ENCODE measurements at regions not wholly inside any gene's neighbourhood (a gene's known extent, or its start where the extent isn't known, plus 50 kb on each side); places are given as distances from the start of the nearest gene placed in this dataset.

DNA sequence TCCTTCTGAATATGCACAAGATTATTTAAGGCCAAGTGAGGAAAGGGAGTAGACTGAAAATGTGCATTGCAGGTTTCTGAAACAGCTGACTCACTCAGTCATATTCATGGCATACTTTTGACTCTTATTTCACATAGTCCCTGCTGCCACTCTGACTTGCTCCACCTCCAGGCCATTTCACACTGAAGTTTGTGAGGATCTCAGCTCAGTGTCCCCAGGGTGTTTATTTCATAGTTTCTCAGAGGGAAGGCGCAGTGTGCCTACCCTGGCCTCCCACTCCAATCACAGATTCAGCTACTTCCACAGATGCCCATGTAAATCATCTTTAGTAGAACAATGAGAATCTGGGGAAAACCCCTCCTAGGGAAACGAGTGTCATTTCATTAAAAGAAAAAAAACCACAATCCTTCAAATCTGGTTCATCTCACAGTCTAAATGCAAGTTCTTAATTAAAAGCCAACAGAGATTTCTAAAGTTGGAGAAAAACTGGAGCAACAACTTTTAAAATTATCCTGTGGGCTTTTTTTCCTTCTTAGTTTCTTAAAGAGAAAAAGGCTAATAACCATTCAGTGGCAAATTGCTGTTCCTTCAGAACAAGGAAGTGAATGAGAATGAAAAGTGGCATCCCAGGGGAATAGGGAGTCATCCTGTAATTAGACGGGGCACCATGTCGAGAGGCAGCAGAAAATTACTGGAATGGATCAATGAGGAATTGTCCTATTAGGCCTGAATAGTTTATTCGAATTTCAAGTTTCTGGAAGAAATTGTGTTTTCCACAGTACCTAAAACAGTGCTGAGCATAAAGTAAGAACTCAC lies 133.6 kb downstream of the TFAP2B start:
- in situ Hi-C loops (cut with HindIII; ENCODE audit: low pct_ligation_motif_present, low sequenced_read_pairs): no loop called here
- Histone ChIP-seq H3K27ac (no peak overlapping the region), H3K27me3 (replicated peaks) (no peaks in the 10 kb centered on the region), H3K36me3 (replicated peaks) (no peaks in the 10 kb centered on the region), H3K4me3 (ENCODE audit: low read depth, low read length) (no peak overlapping the region)
- TF ChIP-seq, protein P1, sequence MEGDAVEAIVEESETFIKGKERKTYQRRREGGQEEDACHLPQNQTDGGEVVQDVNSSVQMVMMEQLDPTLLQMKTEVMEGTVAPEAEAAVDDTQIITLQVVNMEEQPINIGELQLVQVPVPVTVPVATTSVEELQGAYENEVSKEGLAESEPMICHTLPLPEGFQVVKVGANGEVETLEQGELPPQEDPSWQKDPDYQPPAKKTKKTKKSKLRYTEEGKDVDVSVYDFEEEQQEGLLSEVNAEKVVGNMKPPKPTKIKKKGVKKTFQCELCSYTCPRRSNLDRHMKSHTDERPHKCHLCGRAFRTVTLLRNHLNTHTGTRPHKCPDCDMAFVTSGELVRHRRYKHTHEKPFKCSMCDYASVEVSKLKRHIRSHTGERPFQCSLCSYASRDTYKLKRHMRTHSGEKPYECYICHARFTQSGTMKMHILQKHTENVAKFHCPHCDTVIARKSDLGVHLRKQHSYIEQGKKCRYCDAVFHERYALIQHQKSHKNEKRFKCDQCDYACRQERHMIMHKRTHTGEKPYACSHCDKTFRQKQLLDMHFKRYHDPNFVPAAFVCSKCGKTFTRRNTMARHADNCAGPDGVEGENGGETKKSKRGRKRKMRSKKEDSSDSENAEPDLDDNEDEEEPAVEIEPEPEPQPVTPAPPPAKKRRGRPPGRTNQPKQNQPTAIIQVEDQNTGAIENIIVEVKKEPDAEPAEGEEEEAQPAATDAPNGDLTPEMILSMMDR (IDR thresholded peaks at IDR 0.05; ENCODE audit: low read depth, low read length, missing control alignments): peak; percentile 13
- peak; percentile 20 for DNase-seq

DNA sequence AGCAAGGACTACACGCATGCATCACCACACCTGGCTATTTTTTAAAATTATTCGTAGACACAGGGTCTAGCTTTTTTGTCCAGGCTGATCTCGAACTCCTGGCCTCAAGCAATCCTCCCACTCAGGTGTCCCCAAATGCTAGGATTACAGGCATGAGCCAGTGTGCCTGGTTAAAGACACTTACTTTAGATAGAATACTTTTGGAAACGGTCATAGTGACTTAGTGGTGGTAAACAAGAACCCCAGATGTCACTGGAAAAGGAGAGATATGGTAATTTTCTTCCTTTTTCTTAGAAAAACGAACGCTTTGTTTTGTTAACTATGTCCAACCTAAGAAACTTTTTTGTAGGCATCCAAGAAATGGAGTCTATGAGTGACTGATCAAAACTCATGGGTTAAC lies 137.3 kb downstream of the TFAP2B start:
- Histone ChIP-seq H3K36me3 (replicated peaks) (no peaks in the 10 kb centered on the region), H3K27me3 (replicated peaks) (no peaks in the 10 kb centered on the region), H3K27ac (no peak overlapping the region), H3K4me3 (ENCODE audit: low read depth, low read length) (no peak overlapping the region)
- in situ Hi-C loops (cut with HindIII; ENCODE audit: low pct_ligation_motif_present, low sequenced_read_pairs): no loop called here
- TF ChIP-seq, protein P1 (IDR thresholded peaks at IDR 0.05; ENCODE audit: low read depth, low read length, missing control alignments): no peak
- no peak for DNase-seq

DNA sequence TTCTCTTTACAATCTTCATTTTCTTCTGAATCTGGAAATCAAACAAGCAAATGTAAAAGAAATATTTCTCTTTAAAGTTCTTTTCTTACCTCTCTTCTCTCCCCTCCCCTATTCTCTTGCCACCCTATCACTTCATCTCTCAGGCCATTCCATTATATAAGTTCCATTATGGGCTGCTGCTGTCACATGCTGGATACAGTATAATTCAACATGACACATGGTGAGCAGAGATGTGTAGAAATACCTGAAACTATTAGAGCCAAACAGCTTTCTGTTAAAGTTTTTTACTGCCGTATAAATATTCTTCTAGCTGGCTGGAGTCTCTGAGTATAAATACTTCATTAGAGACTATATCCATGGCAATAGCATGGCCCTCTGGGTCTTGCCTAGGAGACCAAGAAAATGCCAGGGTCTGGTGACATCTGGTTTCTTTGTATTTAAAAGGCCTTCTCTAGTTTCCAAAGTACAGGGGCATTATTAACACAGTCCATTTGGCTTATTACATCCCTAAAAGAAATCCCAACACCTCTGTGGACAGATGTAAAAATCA lies 139.6 kb downstream of the TFAP2B start:
- Histone ChIP-seq H3K27ac (no peak overlapping the region), H3K36me3 (replicated peaks) (no peaks in the 10 kb centered on the region), H3K4me3 (ENCODE audit: low read depth, low read length) (no peak overlapping the region), H3K27me3 (replicated peaks) (no peaks in the 10 kb centered on the region)
- in situ Hi-C loops (cut with HindIII; ENCODE audit: low pct_ligation_motif_present, low sequenced_read_pairs): no loop called here
- TF ChIP-seq, protein P1 (IDR thresholded peaks at IDR 0.05; ENCODE audit: low read depth, low read length, missing control alignments): no peak
- no peak for DNase-seq

DNA sequence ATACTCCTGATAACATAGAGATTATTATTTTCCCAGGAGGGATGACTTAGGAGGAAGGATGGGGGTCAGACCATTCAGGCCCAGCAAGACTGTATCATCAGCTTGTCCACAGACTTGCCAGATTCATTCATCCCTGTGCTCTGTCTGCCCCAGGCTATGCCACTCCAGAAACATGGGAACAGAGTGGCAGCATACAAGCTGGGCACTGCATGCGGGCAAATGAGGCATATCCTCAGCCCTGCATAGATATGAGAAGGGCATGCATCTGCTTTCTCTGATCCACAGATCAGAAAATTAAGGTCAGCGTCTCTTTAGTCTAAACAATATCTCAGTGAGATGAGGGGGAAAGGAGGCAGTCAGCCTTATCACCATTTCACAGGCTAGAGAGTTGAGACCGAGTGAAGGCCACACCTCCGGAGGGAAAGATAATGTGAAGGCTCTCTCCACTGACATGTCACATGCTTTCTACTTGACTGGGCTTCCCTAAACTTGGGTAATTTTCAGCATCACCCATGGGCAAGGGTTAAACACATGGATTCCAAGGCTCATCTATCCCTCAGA lies 140.5 kb downstream of the TFAP2B start:
- H3K4me3 ChIP-seq (ENCODE audit: low read depth, low read length): no peak overlapping the region
- in situ Hi-C loops (cut with HindIII; ENCODE audit: low pct_ligation_motif_present, low sequenced_read_pairs): no loop called here
- H3K27ac ChIP-seq: no peak overlapping the region
- TF ChIP-seq, protein P1 (IDR thresholded peaks at IDR 0.05; ENCODE audit: low read depth, low read length, missing control alignments): no peak
- no peaks in the 10 kb centered on the region for H3K27me3 ChIP-seq (replicated peaks)
- DNase-seq: no peak
- H3K36me3 ChIP-seq (replicated peaks): no peaks in the 10 kb centered on the region

DNA sequence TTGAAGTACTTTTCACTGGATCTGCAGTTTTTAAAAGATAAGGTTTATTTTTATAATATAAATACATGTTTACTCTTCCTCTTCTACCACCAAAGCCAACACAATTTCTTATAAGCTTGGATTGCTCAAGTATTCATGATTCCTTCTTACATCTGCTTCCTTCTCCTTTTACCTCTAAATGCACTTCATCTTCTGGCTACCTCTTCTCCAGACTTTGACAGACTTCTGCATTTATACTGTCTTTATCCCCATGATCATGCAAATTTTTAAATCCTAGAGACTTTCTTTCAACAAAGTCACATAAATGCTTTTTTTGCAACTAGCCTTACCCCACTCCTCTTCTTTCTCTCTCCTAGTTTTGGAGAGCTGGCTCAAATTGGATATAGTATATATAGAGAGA lies 142.9 kb downstream of the TFAP2B start:
- Histone ChIP-seq H3K4me3 (ENCODE audit: low read depth, low read length) (no peak overlapping the region), H3K27me3 (replicated peaks) (no peaks in the 10 kb centered on the region), H3K36me3 (replicated peaks) (no peaks in the 10 kb centered on the region), H3K27ac (no peak overlapping the region)
- DNase-seq: no peak
- TF ChIP-seq, protein P1 (IDR thresholded peaks at IDR 0.05; ENCODE audit: low read depth, low read length, missing control alignments): no peak
- in situ Hi-C loops (cut with HindIII; ENCODE audit: low pct_ligation_motif_present, low sequenced_read_pairs): no loop called here

Data from brain microvascular endothelial cell (primary cell).